PFSK-1 (cell line): ENCODE measurements at regions not wholly inside any gene's neighbourhood (a gene's known extent, or its start where the extent isn't known, plus 50 kb on each side); places are given as distances from the start of the nearest gene placed in this dataset.

ENCODE experiments used
- FOXP2 ChIP-seq: optimal IDR thresholded peaks from 2 replicates; pipeline ENCODE3; 2011; ENCODE audit warnings: borderline replicate concordance, control low read depth, inconsistent platforms; ENCODE audit not compliant: insufficient read depth; ENCODE audit errors: extremely low read length, extremely low read depth
- POLR2AphosphoS5 ChIP-seq: IDR thresholded peaks from 2 replicates; pipeline ENCODE4 v1.6.1; 2012; ENCODE audit warnings: low read depth, mild to moderate bottlenecking, control low read depth, low read length, moderate library complexity
- SIN3A ChIP-seq: IDR thresholded peaks from 2 replicates; pipeline ENCODE4 v1.6.1; 2012; ENCODE audit warnings: mild to moderate bottlenecking, low read length, moderate library complexity, borderline replicate concordance; ENCODE audit not compliant: insufficient read depth
- TAF1 ChIP-seq: IDR thresholded peaks from 2 replicates; pipeline ENCODE4 v1.6.1; 2012; ENCODE audit warnings: low read length, control low read depth, borderline replicate concordance; ENCODE audit not compliant: insufficient read depth
- TF ChIP-seq, protein P1 (sequence below), 2 experiments: IDR thresholded peaks; 2 replicates each; pipeline versions ENCODE4 v1.6.1 to v1.8.0; 2011 to 2012; ENCODE audit warnings: low read depth in 2 of 2, low read length in 2 of 2, control low read depth in 1 of 2, inconsistent platforms in 1 of 2, mild to moderate bottlenecking in 1 of 2, moderate library complexity in 1 of 2; ENCODE audit not compliant: insufficient read depth in 1 of 2

GRCh38 chr9:24333629-24334028 lies 212.1 kb downstream of the IZUMO3 start:
- no peak for TF ChIP-seq TAF1
- TF ChIP-seq, protein P1, sequence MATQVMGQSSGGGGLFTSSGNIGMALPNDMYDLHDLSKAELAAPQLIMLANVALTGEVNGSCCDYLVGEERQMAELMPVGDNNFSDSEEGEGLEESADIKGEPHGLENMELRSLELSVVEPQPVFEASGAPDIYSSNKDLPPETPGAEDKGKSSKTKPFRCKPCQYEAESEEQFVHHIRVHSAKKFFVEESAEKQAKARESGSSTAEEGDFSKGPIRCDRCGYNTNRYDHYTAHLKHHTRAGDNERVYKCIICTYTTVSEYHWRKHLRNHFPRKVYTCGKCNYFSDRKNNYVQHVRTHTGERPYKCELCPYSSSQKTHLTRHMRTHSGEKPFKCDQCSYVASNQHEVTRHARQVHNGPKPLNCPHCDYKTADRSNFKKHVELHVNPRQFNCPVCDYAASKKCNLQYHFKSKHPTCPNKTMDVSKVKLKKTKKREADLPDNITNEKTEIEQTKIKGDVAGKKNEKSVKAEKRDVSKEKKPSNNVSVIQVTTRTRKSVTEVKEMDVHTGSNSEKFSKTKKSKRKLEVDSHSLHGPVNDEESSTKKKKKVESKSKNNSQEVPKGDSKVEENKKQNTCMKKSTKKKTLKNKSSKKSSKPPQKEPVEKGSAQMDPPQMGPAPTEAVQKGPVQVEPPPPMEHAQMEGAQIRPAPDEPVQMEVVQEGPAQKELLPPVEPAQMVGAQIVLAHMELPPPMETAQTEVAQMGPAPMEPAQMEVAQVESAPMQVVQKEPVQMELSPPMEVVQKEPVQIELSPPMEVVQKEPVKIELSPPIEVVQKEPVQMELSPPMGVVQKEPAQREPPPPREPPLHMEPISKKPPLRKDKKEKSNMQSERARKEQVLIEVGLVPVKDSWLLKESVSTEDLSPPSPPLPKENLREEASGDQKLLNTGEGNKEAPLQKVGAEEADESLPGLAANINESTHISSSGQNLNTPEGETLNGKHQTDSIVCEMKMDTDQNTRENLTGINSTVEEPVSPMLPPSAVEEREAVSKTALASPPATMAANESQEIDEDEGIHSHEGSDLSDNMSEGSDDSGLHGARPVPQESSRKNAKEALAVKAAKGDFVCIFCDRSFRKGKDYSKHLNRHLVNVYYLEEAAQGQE (IDR thresholded peaks at IDR 0.05; ENCODE audit: insufficient read depth in 1 of 2, low read depth in 2 of 2, low read length in 2 of 2), result no peak
- TF ChIP-seq FOXP2, result no peak
- TF ChIP-seq SIN3A, result no peak

DNA sequence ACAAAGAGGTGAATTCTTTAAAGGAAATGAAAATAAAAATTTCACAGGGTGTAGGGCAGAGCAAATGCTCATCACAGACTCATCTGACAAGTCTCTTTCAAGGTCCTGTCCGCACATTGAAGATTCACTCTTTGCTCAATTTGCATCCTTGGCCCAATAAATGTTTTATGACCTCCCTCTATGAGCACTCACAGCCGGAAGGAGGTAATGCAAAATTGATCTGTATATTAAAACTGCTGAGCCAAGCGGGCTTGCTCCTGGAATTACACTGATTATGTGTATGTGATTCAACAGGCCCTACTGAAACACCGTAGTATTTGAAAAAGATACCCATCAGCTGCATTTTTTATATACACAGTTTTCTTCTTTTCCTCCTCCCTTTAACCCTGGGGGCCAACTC lies 246.8 kb downstream of the IZUMO3 start:
- TF ChIP-seq, protein P1 (IDR thresholded peaks at IDR 0.05; ENCODE audit: insufficient read depth in 1 of 2, low read depth in 2 of 2, low read length in 2 of 2), result no peak
- TF ChIP-seq FOXP2, result no peak
- no peak for TF ChIP-seq TAF1
- no peak for TF ChIP-seq SIN3A
- no peak for TF ChIP-seq POLR2AphosphoS5

DNA sequence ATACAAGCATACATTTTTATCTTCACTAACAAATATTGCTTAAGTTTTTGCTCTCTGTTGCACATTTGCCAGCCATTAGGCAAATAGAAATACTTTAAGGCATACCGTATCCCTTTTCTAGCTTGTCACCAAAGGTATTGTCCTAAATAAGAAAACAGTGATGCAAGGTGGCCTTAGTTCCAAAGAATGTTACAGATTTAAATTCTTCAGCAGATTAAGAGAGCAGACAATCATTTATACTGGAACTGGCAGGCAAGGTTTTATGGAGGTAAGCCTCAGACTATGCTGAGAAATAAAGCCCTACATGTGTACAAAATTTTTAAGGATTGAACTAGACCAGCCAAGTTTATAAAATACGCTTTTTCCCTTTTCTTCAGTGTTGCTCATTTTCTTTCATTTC lies 247.8 kb downstream of the IZUMO3 start:
- TF ChIP-seq TAF1, result no peak
- no peak for TF ChIP-seq SIN3A
- TF ChIP-seq, protein P1 (IDR thresholded peaks at IDR 0.05; ENCODE audit: insufficient read depth in 1 of 2, low read depth in 2 of 2, low read length in 2 of 2), result no peak
- TF ChIP-seq FOXP2, result no peak
- no peak for TF ChIP-seq POLR2AphosphoS5

DNA sequence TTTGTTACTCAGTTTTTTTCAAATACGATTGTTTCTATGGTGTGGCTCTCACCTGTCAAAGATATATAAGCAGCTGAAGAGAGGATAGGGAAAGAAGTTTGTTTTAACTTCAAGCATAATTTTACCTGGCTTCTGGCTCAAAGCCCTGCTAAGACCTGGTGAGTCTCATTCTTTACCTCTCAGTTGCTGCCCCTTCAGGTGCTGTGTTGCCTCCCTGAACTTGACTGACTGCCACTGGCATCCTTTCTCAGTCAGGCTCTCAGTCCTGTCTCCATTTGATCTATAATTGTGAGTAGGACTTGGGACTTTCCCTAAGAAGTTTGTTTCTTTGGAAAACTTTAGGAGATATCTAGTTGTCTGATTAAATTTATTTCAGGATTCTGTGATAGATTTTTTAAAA lies 249.6 kb downstream of the IZUMO3 start:
- no peak for TF ChIP-seq POLR2AphosphoS5
- TF ChIP-seq SIN3A, result no peak
- TF ChIP-seq, protein P1 (IDR thresholded peaks at IDR 0.05; ENCODE audit: insufficient read depth in 1 of 2, low read depth in 2 of 2, low read length in 2 of 2), result no peak
- no peak for TF ChIP-seq TAF1
- TF ChIP-seq FOXP2, result no peak

DNA sequence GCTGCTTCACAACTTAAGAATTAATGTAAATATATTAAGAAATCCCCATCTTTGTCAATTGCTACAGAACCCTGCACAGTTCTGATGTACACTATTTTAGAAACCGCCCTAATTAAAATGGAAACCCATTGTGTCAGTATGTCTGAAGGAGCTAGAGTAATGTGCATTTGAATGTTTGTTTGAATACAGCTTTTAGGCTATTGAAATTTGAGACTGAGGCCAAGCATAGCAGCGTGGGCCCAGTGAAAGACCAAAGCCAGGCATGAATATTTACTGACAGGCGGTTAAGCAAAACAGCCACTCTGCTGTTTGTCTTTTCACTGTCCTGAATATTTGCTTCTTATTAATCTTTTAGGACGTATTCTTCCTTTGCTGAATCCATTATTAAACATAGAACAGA lies 252.3 kb downstream of the IZUMO3 start:
- no peak for TF ChIP-seq FOXP2
- TF ChIP-seq SIN3A, result no peak
- TF ChIP-seq POLR2AphosphoS5, result no peak
- no peak for TF ChIP-seq TAF1
- TF ChIP-seq, protein P1 (IDR thresholded peaks at IDR 0.05; ENCODE audit: insufficient read depth in 1 of 2, low read depth in 2 of 2, low read length in 2 of 2), result no peak
